ENCODE measurements at regions not wholly inside any gene's neighbourhood (a gene's known extent, or its start where the extent isn't known, plus 50 kb on each side); places are given as distances from the start of the nearest gene placed in this dataset.

DNA sequence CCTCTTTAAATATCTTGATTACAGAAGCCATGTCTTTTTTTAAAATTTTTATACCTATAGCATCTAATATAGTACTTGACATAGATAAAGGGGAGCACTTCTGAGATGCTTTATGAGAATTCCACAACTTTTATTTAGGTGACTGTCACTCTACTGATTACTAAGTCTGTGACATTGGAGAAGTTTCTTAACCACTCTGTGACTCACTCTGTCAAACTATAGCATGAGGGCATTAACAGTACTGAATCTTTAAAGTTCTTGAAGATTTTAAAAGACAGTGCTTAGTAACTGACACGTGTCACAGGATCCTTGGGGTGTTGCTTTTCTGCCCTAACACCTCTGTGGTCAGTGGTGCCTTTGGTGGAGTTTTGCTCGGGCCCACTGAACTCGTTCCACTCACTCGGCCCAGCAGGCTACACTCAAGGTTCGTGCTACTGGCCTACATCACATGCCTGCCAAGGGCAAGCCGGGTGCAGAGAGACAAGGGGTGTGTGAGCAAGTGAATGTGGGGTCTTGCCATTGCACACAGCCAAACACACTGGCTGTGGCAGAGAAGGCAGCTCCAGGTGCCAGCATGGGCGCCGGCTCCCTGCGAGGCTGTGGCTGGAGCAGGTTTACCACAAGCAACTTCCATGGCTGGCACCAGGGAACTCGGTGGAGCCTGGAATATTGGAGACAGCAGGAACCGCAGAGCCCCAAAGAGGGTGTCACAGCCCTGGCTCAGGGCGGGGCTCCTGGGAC is 734.0 kb upstream of the CDH7 start:
- H4K20me1 ChIP-seq (ENCODE audit: insufficient read depth, low read length), result no peaks in the 10 kb centered on the region
- H2AFZ ChIP-seq (ENCODE audit: low read depth, low read length), result no peak overlapping the region
- H3K4me1 ChIP-seq (ENCODE audit: low read length), result no peaks in the 10 kb centered on the region
- H3K79me2 ChIP-seq (ENCODE audit: low read length), result no peaks in the 10 kb centered on the region
- TF ChIP-seq, protein P1, sequence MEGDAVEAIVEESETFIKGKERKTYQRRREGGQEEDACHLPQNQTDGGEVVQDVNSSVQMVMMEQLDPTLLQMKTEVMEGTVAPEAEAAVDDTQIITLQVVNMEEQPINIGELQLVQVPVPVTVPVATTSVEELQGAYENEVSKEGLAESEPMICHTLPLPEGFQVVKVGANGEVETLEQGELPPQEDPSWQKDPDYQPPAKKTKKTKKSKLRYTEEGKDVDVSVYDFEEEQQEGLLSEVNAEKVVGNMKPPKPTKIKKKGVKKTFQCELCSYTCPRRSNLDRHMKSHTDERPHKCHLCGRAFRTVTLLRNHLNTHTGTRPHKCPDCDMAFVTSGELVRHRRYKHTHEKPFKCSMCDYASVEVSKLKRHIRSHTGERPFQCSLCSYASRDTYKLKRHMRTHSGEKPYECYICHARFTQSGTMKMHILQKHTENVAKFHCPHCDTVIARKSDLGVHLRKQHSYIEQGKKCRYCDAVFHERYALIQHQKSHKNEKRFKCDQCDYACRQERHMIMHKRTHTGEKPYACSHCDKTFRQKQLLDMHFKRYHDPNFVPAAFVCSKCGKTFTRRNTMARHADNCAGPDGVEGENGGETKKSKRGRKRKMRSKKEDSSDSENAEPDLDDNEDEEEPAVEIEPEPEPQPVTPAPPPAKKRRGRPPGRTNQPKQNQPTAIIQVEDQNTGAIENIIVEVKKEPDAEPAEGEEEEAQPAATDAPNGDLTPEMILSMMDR (IDR thresholded peaks at IDR 0.05; ENCODE audit: low read depth, low read length), result no peak
- no peak for TF ChIP-seq EZH2phosphoT487 (IDR thresholded peaks at IDR 0.05; ENCODE audit: low read depth)
- H3K36me3 ChIP-seq (replicated peaks; ENCODE audit: low read depth, low read length), result no peaks in the 10 kb centered on the region
- no peaks in the 10 kb centered on the region for H3K27me3 ChIP-seq (ENCODE audit: low read depth, low read length)
- H3K9ac ChIP-seq (ENCODE audit: low read length), result no peak overlapping the region
- no peak overlapping the region for H3K4me3 ChIP-seq (ENCODE audit: low read length)
- no peak overlapping the region for H3K27ac ChIP-seq (ENCODE audit: low read length)
- no peak overlapping the region for H3K4me2 ChIP-seq (ENCODE audit: low read length)
- no peaks in the 10 kb centered on the region for H3K9me3 ChIP-seq (ENCODE audit: insufficient read depth, low read length)

DNA sequence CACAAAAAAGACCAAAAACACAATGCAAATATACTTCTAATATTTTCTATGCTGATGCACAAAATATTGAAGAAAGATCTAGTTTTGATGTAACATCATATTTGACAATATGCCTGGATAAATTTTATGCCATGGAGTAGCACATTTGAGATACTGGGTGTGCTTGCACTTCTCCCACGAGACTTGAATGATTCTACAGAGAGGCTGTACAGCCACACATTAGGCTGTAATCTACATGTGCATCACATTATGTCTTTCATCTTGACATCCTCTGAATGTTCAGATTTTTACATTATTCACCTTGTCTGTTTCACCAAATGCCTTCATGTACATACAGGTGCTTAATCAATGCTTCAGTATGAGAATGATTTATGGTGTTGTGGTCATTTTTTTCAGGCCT is 756.4 kb upstream of the CDH7 start:
- peak overlapping the region; percentile 87 for H2AFZ ChIP-seq (ENCODE audit: low read depth, low read length)
- H4K20me1 ChIP-seq (ENCODE audit: insufficient read depth, low read length), result no peaks in the 10 kb centered on the region
- peak overlapping the region; percentile 78 for H3K4me2 ChIP-seq (ENCODE audit: low read length)
- peaks cover 29% of the 10 kb centered on the region for H3K4me1 ChIP-seq (ENCODE audit: low read length)
- no peaks in the 10 kb centered on the region for H3K79me2 ChIP-seq (ENCODE audit: low read length)
- peak overlapping the region; percentile 69 for H3K4me3 ChIP-seq (ENCODE audit: low read length)
- H3K36me3 ChIP-seq (replicated peaks; ENCODE audit: low read depth, low read length), result no peaks in the 10 kb centered on the region
- no peaks in the 10 kb centered on the region for H3K27me3 ChIP-seq (ENCODE audit: low read depth, low read length)
- no peaks in the 10 kb centered on the region for H3K9me3 ChIP-seq (ENCODE audit: insufficient read depth, low read length)
- peak overlapping the region; percentile 35 for H3K9ac ChIP-seq (ENCODE audit: low read length)
- TF ChIP-seq, protein P1 (IDR thresholded peaks at IDR 0.05; ENCODE audit: low read depth, low read length), result no peak
- no peak for TF ChIP-seq EZH2phosphoT487 (IDR thresholded peaks at IDR 0.05; ENCODE audit: low read depth)
- H3K27ac ChIP-seq (ENCODE audit: low read length), result no peak overlapping the region

DNA sequence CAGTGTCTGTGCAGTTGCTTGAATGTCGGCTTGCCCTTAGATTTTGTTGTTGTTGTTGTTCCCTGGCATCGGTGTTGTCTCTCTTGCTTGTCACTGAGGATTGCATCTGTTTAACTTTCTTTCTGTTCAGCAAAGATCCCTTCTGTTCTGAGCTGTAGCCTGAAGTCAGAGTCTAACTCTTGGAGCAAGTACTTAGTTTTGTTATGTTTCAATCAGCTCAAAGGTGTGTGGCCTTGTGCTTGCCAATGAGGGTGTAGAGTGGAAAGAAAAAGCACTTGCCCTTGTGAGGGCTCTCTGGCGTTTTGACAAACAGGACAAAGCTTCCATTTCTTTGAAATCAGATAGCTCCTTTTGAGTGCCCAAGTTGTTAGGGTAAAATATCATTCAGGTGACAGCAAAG is 757.1 kb upstream of the CDH7 start:
- Histone ChIP-seq H4K20me1 (ENCODE audit: insufficient read depth, low read length) (no peaks in the 10 kb centered on the region), H3K4me3 (ENCODE audit: low read length) (peak overlapping the region; percentile 69), H2AFZ (ENCODE audit: low read depth, low read length) (peak overlapping the region; percentile 87), H3K4me2 (ENCODE audit: low read length) (peak overlapping the region; percentile 78), H3K9me3 (ENCODE audit: insufficient read depth, low read length) (no peaks in the 10 kb centered on the region), H3K36me3 (replicated peaks; ENCODE audit: low read depth, low read length) (no peaks in the 10 kb centered on the region), H3K79me2 (ENCODE audit: low read length) (no peaks in the 10 kb centered on the region), H3K9ac (ENCODE audit: low read length) (peak overlapping the region; percentile 35), H3K27me3 (ENCODE audit: low read depth, low read length) (no peaks in the 10 kb centered on the region), H3K4me1 (ENCODE audit: low read length) (peaks cover 29% of the 10 kb centered on the region), H3K27ac (ENCODE audit: low read length) (peak overlapping the region; percentile 13; the same call in 1 of the 2 replicates)
- TF ChIP-seq EZH2phosphoT487 (IDR thresholded peaks at IDR 0.05; ENCODE audit: low read depth), result no peak
- TF ChIP-seq, protein P1 (IDR thresholded peaks at IDR 0.05; ENCODE audit: low read depth, low read length), result no peak

DNA sequence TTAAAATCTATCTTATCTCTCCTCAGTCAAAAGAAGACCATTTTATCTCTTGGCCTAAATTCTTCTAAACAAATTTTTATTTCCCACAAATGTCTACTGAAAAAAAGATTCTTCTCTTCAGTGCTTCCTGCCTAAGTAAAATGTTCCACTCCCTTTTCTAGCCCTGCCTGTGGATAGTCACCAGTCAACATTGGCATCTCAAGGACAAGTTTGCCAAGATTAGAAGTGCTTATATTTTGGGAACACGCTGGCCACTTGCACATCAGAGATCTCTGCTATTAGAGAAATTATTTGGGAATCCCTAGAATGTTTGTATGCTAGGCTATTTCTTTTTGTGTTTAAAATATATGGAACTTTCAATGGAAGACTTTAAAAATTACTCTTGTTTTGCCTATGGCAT is 758.2 kb upstream of the CDH7 start:
- Histone ChIP-seq H3K9ac (ENCODE audit: low read length) (no peak overlapping the region), H3K36me3 (replicated peaks; ENCODE audit: low read depth, low read length) (no peaks in the 10 kb centered on the region), H3K27ac (ENCODE audit: low read length) (no peak overlapping the region), H3K9me3 (ENCODE audit: insufficient read depth, low read length) (no peaks in the 10 kb centered on the region), H3K79me2 (ENCODE audit: low read length) (no peaks in the 10 kb centered on the region), H3K4me1 (ENCODE audit: low read length) (peaks cover 29% of the 10 kb centered on the region), H3K4me3 (ENCODE audit: low read length) (no peak overlapping the region), H2AFZ (ENCODE audit: low read depth, low read length) (peak overlapping the region; percentile 29; the same call in 1 of the 2 replicates), H3K4me2 (ENCODE audit: low read length) (no peak overlapping the region), H3K27me3 (ENCODE audit: low read depth, low read length) (no peaks in the 10 kb centered on the region), H4K20me1 (ENCODE audit: insufficient read depth, low read length) (no peaks in the 10 kb centered on the region)
- TF ChIP-seq, protein P1 (IDR thresholded peaks at IDR 0.05; ENCODE audit: low read depth, low read length), result no peak
- TF ChIP-seq EZH2phosphoT487 (IDR thresholded peaks at IDR 0.05; ENCODE audit: low read depth), result no peak

All from OCI-LY3 (cell line).